GM23248 (cell line): ENCODE measurements at regions not wholly inside any gene's neighbourhood (a gene's known extent, or its start where the extent isn't known, plus 50 kb on each side); places are given as distances from the start of the nearest gene placed in this dataset.
"Not testable (repeated sequence)": the region's sequence is repeated elsewhere in the genome, so short reads cannot be mapped to it uniquely, and the experiment has no call there.

ENCODE experiments used
- EZH2 ChIP-seq: fragments of 200-600 bp; sonication (generic); IDR thresholded peaks from 2 replicates; pipeline ENCODE4 v1.6.1; 2018; ENCODE audit warnings: antibody characterized with exemption, mild to moderate bottlenecking; ENCODE audit not compliant: insufficient read depth, poor library complexity, severe bottlenecking
- EZH2phosphoT487 ChIP-seq: fragments of 200-600 bp; sonication (generic); IDR thresholded peaks from 2 replicates; pipeline ENCODE4 v1.6.1; 2018; ENCODE audit warnings: antibody characterized with exemption, moderate library complexity, mild to moderate bottlenecking, low read depth; ENCODE audit not compliant: insufficient read depth

DNA sequence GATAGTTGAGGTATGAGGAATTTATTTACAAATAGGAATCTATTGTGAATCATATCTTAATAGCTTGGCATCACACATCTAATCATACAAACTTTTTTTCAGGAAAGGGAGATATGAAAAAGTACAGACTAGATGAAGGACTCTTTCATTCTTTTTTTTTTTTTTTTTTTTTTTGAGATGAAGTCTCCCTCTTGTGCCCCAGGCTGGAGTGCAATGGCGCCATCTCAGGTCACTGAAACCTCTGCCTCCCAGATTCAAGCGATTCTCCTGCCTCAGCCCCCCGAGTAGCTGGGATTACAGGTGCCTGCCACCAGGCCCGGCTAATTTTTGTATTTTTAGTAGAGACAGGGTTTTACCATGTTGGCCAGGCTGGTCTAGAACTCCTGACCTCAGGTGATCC lies 65.1 kb upstream of the NECTIN3 start:
- not testable (repeated sequence) for TF ChIP-seq EZH2, EZH2phosphoT487
